NCI-H2029 treated with DMSO at 0.1 percent for 48 hours (cell line): ENCODE measurements at regions not wholly inside any gene's neighbourhood (a gene's known extent, or its start where the extent isn't known, plus 50 kb on each side); places are given as distances from the start of the nearest gene placed in this dataset.
A peak's percentile ranks its signal among the peaks of the same experiment; 100 is the strongest.

Experiments
- DNase-seq: peaks from one replicate; lab custom pipeline; 2025; lab: John Stamatoyannopoulos, UW

DNA sequence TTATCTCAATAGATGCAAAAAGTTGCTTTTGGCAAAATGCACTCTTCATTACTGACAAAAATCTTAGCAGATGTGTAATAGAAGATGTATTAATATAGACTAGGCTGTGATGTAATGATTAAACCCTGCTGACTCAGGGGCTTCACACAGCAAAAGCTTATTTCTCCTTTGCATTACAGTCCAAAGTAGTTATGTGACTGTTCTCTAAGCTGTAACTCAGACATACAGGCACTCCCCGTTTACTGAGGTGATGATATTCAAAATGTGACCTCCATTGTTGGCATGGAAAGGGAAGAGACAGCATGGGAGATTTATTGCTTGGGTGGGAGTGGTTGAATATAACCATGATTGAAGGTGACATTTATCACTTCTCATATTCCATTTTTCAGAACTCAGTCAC, 331.5 kb downstream of the SNAPC1 start:
- DNase-seq = no peak

DNA sequence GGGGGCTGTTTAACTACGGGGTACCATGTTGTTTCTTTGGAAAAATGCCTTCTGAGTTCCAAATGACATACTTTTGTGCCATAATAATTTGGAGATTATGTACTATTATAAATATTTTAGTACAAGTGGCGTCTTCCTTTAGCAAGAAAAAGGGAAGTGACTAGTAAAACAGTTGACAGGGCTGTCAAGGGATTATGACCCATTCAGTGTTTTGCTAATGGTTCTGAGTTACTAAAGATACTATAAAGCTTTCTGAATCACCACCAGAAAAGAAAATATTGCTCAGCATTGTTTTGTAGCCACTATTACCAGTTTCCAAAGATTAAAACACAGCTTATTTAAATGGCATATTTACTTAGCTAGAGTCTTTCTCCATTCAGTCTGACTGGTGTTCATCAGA, 334.9 kb downstream of the SNAPC1 start:
- DNase-seq = no peak

DNA sequence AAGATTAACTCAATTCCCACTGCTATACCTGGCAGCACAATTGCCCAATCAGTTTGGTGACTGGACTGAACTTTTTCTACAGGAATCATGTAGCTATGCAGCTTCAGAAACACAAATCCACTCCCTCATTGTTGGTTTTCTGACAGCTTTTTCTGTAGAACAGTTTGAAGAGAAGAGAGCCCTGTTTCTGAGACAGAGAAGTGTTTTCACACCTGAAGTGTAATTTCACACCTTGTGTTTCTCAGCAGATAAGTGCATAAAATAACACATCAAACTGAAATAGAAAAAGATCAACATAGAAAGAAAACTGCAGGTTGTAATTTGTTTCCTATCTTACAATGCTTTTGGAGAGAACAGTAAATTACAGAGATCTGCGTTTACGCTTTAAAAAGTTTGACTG, 335.6 kb downstream of the SNAPC1 start:
- no peak for DNase-seq

DNA sequence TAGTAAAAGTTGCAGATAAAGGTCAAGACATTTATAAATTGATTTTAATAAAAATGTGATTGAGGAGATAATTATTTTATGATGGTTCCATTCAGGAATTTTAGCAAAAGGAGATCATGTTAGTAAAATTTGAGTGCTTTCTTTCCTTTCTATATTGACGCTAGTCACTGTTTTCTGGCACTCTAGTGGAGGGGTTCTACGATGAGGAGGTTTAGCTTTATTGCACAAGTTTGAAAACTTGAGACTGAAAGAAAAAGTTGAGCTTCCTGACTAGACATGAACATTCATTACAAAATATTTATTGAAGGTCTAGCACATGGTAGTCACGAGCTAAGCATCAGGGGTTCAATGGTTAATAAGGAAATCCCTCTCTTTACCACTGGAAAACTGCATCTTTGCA, 336.1 kb downstream of the SNAPC1 start:
- DNase-seq = no peak

DNA sequence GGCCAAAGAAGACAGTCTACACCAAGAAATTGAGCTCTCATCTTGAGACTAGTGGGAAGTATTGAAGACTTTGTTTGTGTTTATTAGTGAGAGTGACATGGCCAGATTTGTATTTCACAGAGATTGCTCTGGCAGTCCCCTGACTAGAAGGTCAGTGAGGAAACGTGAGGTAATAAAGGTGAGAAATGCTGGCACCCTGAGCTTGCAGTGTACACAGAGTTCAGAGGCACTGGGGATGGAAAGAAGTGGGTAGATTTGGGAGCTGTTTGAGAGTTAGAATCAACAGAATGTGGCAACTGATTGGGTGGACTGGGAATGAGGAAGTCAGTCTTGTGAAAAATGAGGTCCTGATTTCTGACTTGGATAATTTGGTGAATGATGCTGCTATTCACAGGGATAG, 336.9 kb downstream of the SNAPC1 start:
- no peak for DNase-seq

DNA sequence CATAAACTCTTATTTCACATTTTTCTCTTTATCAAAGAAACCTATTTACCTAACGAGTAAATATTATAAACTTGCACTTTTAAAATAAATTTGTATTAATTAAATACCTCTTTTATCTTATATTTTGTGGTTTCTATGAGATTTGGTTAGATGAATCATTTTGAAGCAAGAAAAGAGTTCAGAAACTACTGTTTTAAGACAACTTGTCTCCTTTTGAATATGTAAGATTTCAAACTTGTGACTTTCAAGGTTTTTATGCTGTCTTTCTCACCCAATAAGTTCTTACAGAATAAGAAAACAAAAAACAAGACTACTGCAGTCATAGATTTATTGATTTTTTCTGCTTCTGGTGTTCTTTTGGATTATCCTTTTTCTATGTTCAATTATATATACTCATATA, 339.0 kb downstream of the SNAPC1 start:
- no peak for DNase-seq

DNA sequence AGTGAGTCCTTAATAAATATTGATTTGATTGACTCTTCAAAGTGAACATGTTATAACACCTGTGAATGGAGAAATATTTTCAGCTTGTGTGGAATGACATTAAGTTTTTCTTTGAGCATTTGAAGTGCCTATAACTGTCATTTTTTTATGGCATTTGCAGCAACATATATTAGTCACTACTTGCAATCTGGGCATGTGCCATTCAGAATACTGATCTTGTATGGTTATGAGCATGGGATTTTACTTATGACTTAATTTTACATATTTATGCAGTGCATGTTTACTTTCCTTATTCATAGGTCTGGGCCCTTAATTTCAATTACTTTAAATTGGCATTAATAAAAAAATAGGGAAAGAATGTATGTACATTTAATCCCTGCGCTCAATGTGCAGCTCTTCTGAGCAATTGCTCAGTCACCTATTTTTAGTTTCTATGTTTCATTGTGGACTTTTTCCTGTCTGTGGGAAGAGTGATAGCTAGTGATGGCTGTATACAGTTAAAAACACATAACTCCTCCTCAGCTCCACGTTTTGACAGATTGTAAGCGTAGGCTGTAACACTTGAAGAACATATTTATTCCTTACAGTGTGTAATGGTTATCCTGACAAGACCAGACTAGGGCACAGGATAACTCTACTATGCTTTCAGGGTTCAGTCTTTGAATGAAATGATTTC, 339.6 kb downstream of the SNAPC1 start:
- no peak for DNase-seq

DNA sequence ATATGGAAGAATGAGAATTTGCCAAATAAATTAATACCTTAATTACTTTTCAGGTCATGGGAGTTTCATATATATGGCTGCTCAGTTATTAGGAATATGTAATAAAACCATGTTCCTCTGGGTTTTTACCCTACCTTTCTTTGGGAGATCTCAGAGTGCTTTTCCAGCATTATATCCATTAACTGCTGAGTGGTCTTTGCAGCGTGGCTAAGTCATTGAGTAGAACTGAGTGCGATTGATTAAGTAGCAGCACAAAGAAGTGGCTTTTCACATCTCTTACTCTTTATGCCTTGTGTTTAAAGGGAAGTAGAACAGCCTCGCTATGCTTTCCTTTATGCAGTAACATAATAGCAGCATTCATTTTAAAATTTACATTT, 340.1 kb downstream of the SNAPC1 start:
- DNase-seq = no peak

DNA sequence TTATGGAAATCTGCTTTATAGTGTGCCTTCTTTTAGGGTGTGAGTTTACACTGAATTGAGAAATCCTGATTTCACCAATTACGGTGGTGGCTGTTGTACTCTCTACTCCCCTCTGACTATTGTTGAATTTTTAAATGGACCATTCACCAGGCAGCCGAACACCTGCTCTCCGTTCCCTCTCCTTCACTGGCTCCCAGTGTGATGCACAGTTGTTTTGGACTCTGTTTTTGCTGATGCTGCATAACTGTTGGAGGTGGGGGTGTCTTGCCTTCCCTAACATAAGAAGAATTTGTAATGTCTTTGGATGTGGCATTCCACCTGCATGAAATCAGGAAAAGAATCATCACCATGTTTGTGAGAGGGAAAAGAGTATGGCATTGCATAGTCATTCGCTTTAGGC, 341.2 kb downstream of the SNAPC1 start:
- no peak for DNase-seq

DNA sequence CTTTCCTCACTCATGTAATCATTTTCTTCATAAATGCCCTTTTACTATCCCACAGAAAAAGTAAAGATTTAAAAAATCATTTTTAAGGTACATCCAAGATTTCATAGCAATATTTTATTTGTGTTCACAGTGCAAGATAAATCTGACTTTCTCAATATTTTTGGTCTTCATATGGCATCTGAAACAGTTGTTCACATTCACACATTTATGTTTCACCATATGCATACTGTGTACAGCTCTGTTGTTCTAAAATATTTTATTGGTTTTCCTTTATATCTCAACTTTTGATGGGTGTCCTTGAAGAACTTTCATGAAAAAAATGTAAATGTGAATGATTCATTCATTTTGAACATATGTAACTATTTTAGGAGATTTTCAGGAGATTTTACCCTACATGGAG, 348.7 kb downstream of the SNAPC1 start:
- no peak for DNase-seq

DNA sequence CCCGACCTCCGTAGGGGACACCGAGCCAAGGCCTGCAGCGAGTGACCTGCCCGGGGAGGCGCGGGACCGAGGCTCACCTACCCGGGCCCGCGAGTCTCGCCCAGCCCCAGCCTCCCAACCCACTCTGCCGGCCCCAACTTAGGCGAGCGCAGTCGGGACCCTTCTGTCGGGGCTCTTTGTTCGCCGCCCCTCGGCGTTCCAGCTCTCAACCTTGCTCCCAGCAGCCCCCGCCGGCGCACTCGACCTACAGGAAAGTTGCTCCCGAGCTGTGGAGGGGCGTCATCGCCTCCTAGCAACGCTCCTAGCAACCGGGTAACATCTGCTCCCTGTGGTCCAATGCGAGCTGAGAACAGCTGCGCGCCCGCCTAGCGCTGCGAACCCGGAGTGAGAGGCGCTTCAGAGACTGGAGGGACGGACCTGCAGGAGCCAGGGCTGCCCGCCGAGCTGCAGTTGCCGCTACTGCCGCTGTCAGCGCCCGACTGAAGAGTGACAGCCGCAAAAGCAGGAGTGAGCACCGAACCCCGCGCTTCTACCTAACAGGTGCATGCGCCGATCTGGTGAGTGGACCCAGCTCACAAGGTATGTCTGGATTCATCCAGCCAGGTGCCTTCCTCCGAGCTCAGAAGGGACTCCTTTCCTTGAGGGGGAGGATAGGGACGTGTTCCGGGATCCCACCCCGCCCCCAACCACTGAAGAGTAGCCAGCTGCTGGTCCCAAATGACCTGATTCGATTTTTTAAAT, 355.0 kb downstream of the SNAPC1 start:
- peak; percentile 34 for DNase-seq

DNA sequence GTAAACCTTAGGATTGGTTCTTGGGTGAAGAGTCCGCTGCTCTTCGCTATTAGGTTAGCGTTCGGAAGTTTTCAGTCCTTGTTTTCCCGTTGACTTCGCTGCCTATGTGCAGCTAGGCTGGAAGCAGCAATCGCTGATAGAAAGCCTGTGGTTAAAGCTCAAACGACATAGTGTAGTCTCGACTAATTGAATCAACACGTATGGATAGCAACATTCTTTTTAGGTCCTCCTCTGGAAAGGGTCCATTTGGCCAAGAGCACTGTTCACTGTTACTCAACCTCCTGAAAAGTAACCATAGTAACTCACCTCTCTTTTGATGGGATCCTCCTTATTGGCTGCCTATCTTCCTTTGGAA, 355.5 kb downstream of the SNAPC1 start:
- no peak for DNase-seq

DNA sequence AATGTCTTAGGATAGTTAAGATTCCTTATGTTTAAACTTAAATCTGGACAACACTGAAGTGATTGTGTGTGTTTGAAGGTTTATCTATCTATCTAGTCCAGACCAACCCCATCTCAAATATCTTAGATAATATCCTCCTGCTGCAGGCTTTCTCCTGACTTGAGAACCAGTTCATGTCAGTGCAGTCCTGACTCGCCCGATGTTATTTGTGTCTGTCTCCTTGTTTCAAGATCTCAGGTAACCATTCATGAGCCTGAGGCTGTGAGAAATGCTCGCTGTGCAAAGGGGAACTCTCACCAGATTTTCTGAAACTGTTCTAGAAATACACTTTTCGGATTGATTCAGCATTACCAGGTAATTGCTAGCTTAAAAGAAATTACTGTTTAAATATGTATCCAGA, 356.2 kb downstream of the SNAPC1 start:
- no peak for DNase-seq

DNA sequence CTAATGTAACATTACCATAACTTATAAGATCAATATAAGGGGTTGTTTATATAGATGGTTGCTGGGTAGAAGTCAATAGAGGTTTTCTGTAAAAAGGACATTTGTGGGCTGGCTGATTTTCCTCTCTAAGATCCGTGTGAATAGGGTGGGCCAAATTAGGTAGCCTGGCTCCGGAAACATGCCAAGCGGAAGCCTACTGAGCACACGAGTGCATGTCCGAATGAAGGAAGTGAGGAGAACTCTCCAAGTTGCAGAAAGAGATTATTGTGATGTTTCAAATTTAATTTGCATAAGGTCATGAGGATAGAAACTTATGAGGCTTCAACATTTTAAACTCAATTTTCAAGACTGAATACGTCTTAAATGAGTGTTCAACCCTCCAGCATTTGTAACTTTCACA, 356.7 kb downstream of the SNAPC1 start:
- no peak for DNase-seq

DNA sequence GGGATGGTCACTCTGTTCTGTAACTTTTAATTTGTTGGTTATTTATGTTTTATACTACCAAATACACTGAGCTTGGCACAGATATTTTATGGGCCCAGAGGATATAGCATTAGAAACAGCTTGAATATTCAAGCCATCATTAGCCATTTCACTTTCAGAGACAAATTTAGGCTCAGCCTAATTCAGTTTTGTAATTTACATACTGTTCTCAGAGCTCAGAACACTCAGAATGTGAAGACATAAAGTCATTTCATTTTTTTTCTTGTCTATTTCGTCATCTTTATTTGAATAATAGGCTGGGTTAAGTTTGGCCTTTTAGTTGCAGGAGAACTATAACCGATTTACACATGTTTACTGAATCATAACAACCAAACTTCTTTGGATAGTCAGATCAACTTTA, 361.7 kb downstream of the SNAPC1 start:
- DNase-seq = no peak

DNA sequence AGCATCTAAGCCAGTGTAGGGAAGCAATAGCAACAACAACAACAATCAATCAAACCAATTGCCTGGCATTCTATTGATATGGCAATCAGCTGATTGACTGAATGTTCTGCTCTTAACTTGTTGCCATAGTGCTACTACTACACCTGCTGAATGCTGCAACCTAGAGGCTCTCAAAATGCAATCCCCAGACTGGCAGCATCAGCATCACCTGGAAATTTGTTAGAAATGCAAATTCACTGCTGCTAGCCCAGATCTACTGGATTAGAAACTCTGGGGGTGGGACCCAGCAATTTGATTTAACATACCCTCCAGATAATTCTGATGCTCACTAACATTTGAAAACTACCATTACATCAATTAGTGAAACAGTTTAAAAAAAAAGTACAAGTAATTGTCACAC, 363.6 kb downstream of the SNAPC1 start:
- DNase-seq = no peak

DNA sequence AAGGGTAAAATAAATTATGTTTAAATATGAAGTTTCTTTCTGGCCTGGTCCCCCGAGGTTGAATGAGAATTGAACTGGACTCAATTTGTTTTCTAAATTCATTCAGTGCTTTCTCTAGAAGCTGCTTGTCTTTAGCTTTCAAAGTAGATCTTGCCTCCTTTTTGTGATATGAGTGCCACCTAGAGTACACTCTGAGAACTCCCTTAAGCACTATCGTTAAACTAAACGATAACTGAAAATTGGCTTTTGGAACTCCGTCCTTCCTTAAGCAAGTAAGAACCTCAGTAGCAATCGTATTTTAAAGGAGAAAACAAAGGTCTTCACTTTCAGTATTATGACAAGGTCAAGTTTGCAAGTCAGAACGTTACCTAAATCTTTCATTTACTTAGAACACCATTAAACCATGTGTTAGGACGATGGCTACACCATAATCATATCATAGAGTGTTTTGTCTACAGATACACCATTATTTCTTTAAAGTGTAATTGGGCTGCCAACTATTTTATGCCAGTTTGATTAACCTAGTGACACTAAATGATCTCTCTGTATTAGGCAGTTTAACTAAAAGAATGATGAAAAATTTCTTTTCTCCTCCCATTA, 364.8 kb downstream of the SNAPC1 start:
- DNase-seq = peak; percentile 68

DNA sequence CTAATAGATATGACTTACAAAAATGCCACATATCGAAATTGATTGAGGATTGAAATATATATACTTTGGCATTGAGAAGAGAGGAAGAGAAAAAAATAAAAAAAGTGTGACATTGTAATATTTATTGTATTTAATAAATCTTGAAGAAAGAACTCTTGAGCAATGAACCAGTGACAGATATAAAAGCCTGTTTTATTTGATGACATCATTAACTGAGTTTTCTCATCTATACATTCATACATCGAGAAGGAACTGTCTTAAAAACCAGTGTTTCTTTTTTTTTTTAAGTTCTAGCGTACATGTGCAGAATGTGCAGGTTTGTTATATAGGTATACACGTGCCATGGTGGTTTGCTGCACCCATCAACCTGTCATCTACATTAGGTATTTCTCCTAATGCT, 368.2 kb downstream of the SNAPC1 start:
- no peak for DNase-seq

DNA sequence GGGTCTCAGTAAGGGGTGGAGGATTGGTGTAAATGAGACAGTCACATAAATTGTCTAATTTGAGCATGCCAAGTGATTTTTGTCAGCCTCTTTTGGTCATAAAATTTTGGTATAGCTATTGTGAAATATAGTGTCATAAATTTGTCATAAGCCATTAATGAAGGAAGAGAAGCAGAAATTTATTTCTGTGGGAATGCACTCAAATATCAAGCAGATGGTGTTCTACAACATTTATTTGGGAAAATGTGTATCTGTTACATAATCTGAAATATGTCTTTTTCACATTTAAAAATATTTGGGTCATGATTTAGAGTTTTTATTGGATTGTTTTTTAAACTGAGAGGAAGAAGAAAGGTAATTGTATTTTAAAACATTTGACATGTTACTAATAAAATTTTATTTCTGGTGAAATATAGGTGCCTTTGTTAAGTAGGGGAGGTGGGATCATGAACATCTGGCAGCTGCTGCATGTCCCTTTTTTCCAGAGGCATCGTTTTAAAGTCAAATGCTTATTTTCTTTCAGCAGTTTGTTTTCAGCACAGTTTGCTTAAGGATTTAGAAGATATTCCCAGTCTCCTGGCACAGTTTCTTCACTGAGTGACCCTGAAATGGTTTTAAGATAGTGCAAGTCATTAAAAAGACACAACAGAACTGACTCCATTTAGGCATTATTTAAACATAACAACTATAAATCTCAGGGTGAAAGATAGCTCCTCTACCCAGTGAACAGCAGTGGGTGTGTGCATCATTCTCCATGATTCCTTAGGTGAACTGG, 371.7 kb downstream of the SNAPC1 start:
- DNase-seq = no peak

DNA sequence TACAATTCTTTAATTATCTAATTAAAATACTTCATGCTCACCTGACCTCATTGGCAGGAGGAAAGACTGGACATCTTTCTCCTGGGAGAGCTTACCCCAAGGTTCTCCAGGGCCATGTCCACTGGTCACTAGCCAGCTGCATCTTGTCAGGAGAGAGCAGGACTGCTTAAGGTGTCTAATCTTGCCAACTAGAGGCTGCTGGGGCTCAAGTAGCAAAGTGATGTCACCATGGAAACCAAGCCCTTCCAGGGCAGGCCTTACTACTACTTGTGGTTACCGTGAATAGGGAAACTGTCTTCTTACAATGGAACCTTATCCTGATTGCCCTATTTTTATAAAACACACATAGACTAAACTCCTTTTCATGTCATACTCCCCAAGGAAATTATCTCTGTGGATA, 376.4 kb downstream of the SNAPC1 start:
- DNase-seq = no peak

DNA sequence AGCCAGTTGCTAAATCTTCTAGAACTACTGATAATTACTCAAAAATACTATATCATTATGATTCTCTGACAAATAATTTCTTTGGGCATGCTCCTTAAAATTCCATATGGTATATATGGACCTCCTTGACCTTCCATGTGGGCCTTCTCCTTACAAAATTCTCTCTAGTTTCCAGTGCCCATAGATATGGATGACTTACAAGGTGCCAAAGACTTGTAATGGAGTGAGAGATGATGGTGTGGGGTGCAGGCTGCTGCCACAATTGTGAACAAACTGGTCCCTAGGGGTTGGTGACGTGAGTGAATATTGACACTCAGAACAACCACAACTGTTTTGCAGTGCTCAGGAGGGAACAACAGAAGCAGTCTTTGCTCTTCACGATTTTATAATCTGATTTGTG, 378.9 kb downstream of the SNAPC1 start:
- DNase-seq = no peak

DNA sequence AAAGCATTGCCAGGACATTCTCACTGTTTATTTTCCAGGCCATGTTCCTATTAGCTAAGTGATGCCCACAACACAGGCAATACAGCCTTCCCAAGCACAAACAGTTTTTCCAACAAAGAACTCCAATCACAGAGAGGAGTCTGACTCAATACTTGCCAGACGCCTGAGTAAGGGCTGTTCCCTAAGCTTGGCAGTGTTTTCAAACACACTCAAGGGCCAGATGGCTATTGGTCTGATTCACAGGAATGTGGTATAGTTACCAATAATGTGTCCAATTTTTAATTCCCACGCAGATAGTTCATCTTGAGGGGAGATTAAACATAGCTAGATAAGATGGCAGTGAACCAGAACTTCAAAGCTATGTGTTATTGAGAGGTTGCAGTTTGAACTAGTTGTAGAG, 381.0 kb downstream of the SNAPC1 start:
- no peak for DNase-seq

DNA sequence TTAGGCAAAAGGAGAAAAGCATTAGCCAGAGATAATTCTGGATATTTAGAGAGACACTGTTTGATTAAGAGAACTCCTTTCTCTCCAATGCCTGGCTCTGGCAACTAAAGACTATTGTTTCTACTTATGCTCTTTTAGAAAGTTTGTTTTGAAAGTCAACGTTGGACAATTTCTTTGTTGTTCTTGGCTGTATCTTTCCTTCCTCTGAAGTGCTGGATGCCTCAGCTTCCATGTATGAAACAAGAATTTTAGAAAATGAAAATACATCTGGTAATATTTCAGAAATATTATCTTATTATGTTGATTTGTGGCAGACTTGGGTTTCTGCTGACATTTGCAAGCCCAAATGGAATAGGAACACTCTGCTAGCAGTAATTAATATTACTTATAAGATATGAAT, 382.6 kb downstream of the SNAPC1 start:
- no peak for DNase-seq
